Fibroblast of skin of scalp (primary cell): ENCODE measurements at regions not wholly inside any gene's neighbourhood (a gene's known extent, or its start where the extent isn't known, plus 50 kb on each side); places are given as distances from the start of the nearest gene placed in this dataset.
"Not testable (repeated sequence)": the region's sequence is repeated elsewhere in the genome, so short reads cannot be mapped to it uniquely, and the experiment has no call there.

Source experiments
- DNase-seq: peaks from one replicate; pipeline ENCODE4 v3.0.0-alpha.2; 2013

GRCh38 chrX:25442499-25442898 lies 426.7 kb upstream of the ARX start:
- no peak for DNase-seq

GRCh38 chrX:25433307-25433706 lies 417.5 kb upstream of the ARX start:
- DNase-seq: no peak

- DNase-seq: no peak
These were observed 416.6 kb upstream of the ARX start for GRCh38 chrX:25432396-25432795.

- no peak for DNase-seq
These were observed 412.2 kb upstream of the ARX start for GRCh38 chrX:25427873-25428555.

DNA sequence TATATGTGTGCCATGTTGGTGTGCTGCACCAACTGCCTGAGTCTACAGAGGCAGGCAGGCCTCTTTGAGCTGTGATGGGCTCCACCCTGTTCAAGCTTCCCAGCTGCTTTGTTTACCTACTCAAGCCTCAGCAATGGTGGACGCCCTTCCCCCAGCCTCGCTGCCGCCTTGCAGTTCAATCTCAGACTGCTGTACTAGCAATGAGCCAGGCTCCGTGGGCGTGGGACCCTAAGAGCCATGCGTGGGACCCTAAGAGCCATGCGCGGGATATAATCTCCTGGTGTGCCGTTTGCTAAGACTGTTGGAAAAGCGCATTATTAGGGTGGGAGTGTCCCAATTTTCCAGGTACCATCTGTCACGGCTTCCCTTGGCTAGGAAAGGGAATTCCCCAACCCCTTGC lies 388.4 kb upstream of the ARX start:
- not testable (repeated sequence) for DNase-seq

DNA sequence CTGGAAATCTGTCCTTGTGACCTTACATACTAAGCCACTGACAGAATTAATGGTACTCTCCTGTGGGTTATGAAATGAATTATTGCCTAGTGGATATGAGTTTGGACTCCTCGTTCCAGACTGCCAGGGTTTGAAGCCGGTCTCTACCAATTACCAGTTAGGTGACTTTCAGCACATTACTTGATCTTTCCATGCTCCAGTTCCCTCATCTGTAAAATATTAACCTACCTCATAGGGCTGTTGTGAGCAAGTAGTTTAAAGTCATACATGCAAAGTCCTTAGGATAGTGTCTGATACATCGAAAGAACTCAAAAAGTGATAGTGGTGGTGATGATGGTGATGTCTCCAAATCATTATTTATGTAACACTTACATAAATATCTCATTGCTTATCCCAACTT lies 373.5 kb upstream of the ARX start:
- no peak for DNase-seq

GRCh38 chrX:25383196-25383595 lies 367.4 kb upstream of the ARX start:
- DNase-seq: no peak

- no peak for DNase-seq
These were observed 340.7 kb upstream of the ARX start for GRCh38 chrX:25356456-25356855.

- DNase-seq: no peak
These were observed 328.6 kb upstream of the ARX start for GRCh38 chrX:25344161-25344936.

GRCh38 chrX:25343060-25343459 lies 327.3 kb upstream of the ARX start:
- no peak for DNase-seq

GRCh38 chrX:25337841-25338240 lies 322.1 kb upstream of the ARX start:
- DNase-seq: no peak

DNA sequence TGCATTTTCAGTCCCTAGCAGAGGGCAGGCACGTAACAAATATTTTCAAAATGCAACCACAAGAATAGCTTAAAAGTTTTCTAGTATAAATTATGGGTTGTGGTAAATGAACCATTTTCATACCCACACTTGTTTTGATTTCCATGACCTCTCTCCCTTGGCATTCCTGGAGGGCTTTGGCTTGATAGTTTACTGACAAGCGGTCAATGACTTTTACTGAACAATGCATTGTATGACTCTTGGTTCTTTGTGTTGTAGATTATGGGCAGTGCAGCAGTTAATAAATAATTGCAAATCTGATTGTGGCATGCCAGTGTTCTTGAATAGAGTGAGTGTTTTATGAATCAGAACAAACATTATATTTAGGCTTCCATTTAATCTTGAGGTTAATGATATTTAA lies 285.2 kb upstream of the ARX start:
- no peak for DNase-seq

GRCh38 chrX:25296850-25297249 lies 281.1 kb upstream of the ARX start:
- DNase-seq: no peak

GRCh38 chrX:25295466-25295865 lies 279.7 kb upstream of the ARX start:
- no peak for DNase-seq

DNA sequence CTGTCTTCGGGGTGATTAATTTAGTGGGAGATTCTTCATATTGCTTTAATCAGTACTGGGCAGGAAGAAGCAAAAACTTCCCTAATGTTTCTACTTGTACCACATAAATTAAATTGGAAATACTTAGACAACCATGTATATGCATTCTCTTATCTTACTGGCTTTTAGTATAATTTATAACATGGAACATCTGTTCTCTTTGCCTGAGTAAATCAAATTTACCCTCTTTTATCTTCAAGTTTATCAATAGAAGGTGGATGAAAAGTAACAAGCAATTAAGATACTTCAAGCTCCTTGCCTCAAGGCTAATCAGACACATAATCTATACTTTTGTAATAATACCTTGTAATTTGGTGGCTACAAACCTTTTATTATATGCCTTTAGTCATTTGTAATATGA lies 274.4 kb upstream of the ARX start:
- no peak for DNase-seq

DNA sequence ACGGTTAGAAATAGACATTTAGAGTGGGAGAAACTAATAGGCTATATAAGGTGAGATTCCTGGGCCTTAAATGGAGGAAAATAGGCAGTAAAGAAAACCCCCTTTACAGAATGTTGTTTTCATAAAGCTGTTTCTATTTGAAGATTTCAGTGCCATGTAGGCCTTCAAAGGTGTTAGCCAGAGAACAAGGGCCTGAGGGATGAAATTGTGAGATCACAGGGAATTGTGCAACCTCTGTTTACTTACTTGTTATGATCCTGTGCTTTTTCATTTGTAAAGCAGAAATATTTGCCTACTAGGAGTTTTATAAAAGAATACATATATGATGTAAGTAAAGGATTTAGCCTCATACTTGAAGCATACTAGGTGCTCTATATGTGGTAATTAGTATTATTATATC lies 272.9 kb upstream of the ARX start:
- no peak for DNase-seq

GRCh38 chrX:25287521-25287920 lies 271.8 kb upstream of the ARX start:
- no peak for DNase-seq

DNA sequence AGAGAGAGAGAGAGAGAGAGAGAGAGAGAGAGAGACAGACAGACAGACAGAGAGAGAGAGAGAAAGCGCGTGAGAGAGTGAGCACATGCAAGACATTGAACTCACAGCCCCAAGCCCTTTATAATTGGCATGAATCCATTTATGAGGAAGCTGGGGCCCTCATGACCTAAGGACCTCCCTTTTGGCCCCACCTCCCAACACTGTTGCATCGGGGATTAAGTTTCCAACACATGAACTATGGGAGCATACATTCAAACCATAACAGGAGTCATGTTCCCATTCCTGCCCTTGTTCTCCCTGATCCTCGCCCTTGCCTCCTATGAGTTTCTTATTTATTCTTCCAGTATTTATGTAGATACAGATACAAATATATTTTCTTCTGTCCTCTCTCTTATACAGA lies 269.8 kb upstream of the ARX start:
- no peak for DNase-seq

DNA sequence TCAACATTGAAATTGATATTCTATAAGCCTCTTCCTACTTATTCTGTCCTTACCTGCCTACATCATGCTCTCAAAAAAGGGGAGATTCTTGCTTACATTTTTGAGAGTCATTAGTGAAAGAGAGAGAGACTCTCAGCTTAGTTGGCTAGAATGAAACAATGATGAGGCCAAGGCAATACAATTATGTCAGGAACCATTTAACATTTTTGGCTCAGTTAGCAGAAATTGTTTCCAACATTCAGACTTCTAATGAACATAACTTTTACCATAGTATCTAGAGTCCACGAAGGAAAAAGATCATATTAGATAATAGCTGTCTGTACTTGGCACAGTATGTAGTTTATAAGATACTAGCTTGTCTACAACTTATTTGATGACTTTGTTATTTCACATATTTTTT lies 263.7 kb upstream of the ARX start:
- no peak for DNase-seq

GRCh38 chrX:25278341-25278740 lies 262.6 kb upstream of the ARX start:
- no peak for DNase-seq

DNA sequence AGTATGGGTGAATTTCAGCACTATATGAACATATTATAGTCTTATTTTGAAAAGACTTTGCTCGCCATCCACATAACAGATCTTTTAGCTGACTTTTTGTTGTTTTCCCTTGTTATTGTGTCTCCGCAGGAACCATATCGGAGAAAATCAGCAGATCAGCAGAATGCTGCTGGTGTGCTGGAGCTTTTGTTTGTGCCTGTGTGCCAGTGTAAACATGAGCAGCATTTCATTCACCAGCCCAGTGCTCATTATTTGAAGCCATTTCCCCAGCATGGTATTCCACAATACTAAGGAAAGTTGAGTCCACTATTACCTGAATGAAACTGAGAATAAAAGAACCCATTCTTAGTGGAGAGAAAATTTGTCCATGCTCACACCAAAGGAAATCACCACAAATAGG lies 261.8 kb upstream of the ARX start:
- no peak for DNase-seq

- DNase-seq: no peak
These were observed 259.4 kb upstream of the ARX start for GRCh38 chrX:25275159-25275558.

DNA sequence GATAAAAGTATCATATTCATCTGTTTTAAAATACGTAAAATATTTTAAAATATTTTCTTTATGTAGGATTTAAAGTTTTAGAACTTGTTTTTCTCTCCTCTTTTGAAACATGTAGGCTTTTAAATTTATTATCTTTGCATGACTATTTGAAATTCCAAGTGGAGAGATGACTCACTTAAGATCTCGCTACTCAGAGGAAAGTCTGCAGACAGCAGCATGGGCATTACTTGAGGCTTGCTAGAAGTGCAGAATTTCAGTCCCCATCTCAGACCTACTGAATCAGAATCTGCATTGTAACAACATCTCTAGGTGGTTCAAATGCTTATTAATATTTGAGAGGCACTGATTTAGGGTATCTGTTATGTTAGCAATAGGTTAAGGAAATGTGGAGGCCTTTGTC lies 225.7 kb upstream of the ARX start:
- DNase-seq: no peak

GRCh38 chrX:25226151-25226550 lies 210.4 kb upstream of the ARX start:
- DNase-seq: no peak

GRCh38 chrX:25219480-25219879 lies 203.7 kb upstream of the ARX start:
- DNase-seq: no peak
